ENCODE measurements at regions not wholly inside any gene's neighbourhood (a gene's known extent, or its start where the extent isn't known, plus 50 kb on each side); places are given as distances from the start of the nearest gene placed in this dataset.

GRCh38 chr12:67579662-67580003, 68.9 kb upstream of the DYRK2 start:
- DNase-seq (ENCODE audit: low read depth in 1 of 2, low spot score in 1 of 2): no peak

DNA sequence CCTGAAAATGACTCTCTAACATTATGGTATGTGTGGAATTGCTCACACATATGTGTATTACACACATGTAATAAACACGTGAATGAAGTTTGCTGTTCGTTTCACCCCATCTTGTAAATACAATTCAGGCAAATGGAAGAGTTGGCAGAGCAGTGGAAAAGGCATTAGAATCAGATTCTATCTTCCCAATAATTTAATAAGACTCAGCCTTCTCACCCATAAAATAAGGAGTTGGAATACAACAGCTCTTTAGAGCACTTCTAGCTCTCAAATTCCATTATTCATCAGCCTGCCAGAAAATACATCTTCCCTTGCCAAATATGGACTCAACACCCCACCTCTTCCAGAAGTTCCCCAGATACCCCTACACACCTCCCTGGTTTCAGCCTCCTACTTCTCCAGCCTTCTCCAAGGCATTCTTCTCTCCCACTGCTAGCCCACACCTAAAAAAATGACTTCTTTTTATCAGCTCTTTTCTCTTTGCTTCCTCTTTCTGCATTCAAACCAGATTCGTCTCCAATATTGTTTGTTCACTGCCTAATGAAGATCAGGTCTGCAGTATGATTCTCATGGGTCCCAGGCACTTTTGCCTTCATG, 66.2 kb upstream of the DYRK2 start:
- no peak for DNase-seq (ENCODE audit: low read depth in 1 of 2, low spot score in 1 of 2)

DNA sequence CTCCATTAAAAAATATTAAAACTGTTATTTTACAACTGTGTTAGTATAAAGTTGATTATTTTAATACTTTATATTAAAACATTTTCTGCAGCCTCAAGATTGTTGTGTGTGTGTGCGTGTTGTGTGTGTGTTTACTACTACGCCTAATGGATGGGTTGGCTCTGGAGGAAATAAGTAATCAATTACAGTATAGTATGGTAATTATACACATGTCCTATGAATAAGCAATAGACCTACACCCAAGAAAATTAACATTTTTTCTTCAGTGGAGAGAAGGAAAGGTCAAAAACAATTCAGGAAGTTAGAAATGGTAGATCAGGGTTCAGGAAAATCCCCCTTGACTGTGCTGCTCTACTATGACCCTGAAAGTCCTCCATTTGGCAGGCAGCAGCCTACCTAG, 65.7 kb upstream of the DYRK2 start:
- DNase-seq (ENCODE audit: low read depth in 1 of 2, low spot score in 1 of 2): no peak

DNA sequence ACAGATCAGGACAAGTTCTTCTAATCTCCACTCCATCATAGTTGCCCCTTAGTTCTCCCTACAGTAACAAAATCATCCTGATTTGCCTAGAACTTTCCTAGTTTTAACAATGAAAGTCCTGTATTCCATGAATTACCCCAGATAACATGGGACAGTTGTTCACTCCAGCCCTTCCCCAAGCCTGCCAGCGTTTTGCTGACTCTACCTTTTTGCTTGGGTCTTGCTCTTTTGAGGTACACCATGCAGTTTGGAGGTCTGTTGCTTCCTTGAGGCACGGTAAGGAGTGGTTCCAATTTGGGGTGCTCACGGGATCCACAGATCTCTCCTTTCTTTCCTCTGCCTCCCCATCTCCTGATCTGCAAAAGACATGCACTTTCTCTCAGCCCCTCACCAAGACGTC, 61.6 kb upstream of the DYRK2 start:
- no peak for DNase-seq (ENCODE audit: low read depth in 1 of 2, low spot score in 1 of 2)

GRCh38 chr12:67589078-67589477, 59.5 kb upstream of the DYRK2 start:
- DNase-seq (ENCODE audit: low read depth in 1 of 2, low spot score in 1 of 2): no peak

- no peak for DNase-seq (ENCODE audit: low read depth in 1 of 2, low spot score in 1 of 2)
These were observed 58.3 kb upstream of the DYRK2 start for GRCh38 chr12:67590149-67590790.

DNA sequence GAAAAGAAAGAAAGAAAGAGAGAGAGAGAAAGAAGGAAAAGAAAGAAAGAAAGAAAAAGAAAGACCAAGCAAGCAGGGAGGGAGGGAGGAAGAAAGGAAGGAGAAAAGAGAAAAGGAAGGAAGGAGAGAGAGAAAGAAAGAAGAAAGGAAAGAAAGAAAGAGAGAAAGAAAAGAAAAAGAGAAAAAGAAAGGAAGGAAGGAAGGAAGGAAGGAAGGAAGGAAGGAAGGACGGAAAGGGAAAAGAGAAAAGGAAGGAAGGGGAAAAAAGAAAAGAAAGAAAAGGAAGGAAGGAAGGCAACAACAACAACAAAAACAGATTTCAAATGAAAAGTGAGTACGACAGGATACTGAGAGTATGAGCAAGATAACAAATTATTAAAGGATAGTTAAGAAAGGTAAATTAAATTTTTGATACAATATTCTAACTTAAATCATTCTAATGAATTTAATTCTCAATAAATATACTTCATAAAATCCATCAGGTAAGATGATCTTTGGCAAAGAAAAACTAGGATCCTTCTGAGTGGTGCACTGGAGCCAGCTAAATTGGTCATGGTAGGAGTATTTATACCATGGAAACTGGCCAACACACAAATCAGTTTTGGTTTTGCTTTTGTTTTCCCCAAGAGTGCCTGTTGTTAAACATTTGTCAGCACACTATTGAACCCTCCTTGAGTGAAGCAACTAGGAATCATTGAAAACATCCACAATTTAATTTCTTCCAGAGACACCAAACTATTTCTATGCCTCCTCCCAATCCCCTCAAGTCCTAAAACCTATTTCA, 56.1 kb upstream of the DYRK2 start:
- no peak for DNase-seq (ENCODE audit: low read depth in 1 of 2, low spot score in 1 of 2)

DNA sequence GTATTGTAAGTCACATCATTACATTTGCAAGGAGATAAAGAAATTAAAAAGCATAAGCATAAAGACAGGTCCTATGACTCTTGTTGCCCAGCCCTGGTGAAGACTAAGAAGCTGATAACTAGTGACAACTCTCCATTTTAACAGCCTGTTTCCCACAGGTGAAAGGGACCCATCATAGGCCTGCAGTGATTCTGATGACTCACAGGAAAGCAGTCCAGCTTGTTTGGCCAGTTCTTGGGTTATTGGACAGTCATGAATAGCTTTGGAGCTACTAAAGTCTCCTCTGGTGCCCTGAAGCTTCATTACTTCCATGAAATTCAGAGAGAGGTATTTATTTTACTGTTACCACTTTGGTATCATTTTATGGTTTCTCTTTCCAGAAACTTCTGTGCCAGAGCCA, 55.5 kb upstream of the DYRK2 start:
- no peak for DNase-seq (ENCODE audit: low read depth in 1 of 2, low spot score in 1 of 2)

GRCh38 chr12:67593461-67594330, 54.8 kb upstream of the DYRK2 start:
- no peak for DNase-seq (ENCODE audit: low read depth in 1 of 2, low spot score in 1 of 2)

DNA sequence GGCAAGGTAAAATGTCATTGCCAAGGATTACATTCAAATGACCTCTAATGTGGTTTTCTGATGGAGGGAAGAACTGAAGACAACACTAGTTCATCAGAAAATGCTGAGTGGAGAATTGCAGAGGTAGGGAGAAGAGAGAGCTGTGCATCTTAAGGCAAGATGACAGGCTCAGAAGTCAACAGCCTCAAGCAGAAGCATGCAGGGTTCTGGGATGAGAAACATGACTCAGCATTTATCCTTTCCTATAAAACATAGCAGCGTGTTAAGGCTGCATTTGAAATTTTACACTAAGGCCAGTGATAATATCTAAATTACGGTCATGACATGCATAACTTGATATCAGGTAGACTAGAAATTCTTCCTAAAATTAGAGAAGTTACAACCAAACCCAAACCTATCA, 53.7 kb upstream of the DYRK2 start:
- no peak for DNase-seq (ENCODE audit: low read depth in 1 of 2, low spot score in 1 of 2)

- no peak for DNase-seq (ENCODE audit: low read depth in 1 of 2, low spot score in 1 of 2)
These were observed 53.2 kb upstream of the DYRK2 start for GRCh38 chr12:67595365-67595764.

GRCh38 chr12:67598598-67598997, 49.9 kb upstream of the DYRK2 start:
- DNase-seq (ENCODE audit: low read depth in 1 of 2, low spot score in 1 of 2): no peak

Measured in activated T-helper 1 cell treated with anti-CD3 and anti-CD28 coated beads, Interleukin-2, amount 50 U/mL, for 16 hours (primary cell).